AG04450 (cell line): ENCODE measurements at regions not wholly inside any gene's neighbourhood (a gene's known extent, or its start where the extent isn't known, plus 50 kb on each side); places are given as distances from the start of the nearest gene placed in this dataset.

ENCODE experiments used
- CTCF ChIA-PET: fragments of 300-600, 350-600 bp; formaldehyde crosslinking; extraction: SDS; loops from one replicate; lab custom pipeline; 2022; ENCODE audit warnings: antibody characterized with exemption, inconsistent platforms; lab: Charles Lee
- POLR2A ChIA-PET: fragments of 350-600 bp; formaldehyde crosslinking; extraction: SDS; loops from one replicate; lab custom pipeline; 2021; ENCODE audit warnings: antibody characterized with exemption, inconsistent platforms; lab: Yijun Ruan, JAX
- DNase-seq: peaks from one replicate; pipeline ENCODE4 v3.0.0-alpha.2; 2011; ENCODE audit warnings: low read depth, low spot score
- H3K27ac ChIP-seq: one replicate; pipeline ENCODE4 v1.5.1; 2012; ENCODE audit warnings: low read depth, low read length, control low read depth
- H3K27me3 ChIP-seq: one replicate; pipeline ENCODE4 v1.6.0; 2012; ENCODE audit warnings: low read length; ENCODE audit not compliant: control insufficient read depth, insufficient read depth
- H3K4me3 ChIP-seq: 2 replicates; pipeline ENCODE4 v1.5.1; 2011; ENCODE audit warnings: mild to moderate bottlenecking, low read depth, low read length, control low read depth
- H3K9me3 ChIP-seq: 2 replicates; pipeline ENCODE4 v1.5.1; 2012; ENCODE audit warnings: low read length; ENCODE audit not compliant: control insufficient read depth, insufficient read depth
- TF ChIP-seq, protein P1 (sequence below): IDR thresholded peaks from 2 replicates; pipeline ENCODE4 v1.5.1; 2011; ENCODE audit warnings: low read depth, low read length, control low read depth, inconsistent platforms

DNA sequence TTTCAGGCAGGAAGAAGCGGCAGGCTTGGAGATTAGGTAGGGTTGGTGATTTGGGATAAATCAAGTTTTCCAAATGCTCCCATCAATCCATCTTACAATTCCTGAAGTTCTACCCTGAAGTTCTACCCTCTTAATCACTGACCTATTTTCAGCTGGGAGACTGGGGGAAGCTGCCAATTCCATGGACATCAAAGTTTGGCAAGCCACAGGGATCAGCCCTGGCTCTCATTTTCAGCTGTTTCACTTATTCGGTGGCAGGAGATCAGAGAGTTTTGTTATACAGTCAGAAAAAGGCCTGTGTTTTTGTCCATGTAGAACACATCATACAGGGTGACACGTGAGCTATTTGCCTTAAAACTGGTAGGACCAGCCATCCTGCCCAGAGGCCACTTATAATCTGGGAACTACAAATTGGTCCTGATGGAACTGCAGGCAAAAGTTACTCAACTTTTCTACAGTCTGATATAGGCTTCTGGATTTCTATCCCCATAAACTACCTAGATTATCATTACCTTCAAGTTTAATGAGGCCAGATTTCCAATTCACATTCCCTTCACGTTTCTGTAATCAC, 112.9 kb upstream of the ZNF746 start:
- no peak for DNase-seq
- no peaks in the 10 kb centered on the region for H3K9me3 ChIP-seq

DNA sequence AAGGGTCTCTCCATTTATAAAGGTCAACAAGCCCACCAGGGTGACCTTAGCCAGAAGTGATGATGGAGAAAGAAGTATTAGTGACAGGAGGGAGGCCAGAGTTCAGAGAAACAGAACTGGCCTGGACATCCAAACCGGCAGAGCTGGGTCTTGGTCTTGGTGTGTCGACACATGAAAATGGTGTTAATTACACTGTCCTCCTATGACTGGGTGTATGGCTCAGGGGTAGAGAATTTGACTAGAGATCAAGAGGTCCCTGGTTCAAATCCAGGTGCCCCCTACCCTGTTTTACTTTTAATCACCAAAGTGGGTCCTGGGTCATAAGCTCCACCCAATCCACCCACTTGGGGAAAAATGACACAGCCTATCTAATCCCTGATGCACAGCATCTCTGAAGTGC, 110.6 kb upstream of the ZNF746 start:
- no peak for DNase-seq
- no peaks in the 10 kb centered on the region for H3K27me3 ChIP-seq
- POLR2A ChIA-PET, result no interaction called here
- TF ChIP-seq, protein P1, sequence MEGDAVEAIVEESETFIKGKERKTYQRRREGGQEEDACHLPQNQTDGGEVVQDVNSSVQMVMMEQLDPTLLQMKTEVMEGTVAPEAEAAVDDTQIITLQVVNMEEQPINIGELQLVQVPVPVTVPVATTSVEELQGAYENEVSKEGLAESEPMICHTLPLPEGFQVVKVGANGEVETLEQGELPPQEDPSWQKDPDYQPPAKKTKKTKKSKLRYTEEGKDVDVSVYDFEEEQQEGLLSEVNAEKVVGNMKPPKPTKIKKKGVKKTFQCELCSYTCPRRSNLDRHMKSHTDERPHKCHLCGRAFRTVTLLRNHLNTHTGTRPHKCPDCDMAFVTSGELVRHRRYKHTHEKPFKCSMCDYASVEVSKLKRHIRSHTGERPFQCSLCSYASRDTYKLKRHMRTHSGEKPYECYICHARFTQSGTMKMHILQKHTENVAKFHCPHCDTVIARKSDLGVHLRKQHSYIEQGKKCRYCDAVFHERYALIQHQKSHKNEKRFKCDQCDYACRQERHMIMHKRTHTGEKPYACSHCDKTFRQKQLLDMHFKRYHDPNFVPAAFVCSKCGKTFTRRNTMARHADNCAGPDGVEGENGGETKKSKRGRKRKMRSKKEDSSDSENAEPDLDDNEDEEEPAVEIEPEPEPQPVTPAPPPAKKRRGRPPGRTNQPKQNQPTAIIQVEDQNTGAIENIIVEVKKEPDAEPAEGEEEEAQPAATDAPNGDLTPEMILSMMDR, result no peak
- CTCF ChIA-PET, result interaction anchor here (1.5 kb wide), 1 partner anchor 10 kb away, joined by 4 read pairs; no protein-coding TSS in a partner anchor
- H3K27ac ChIP-seq, result no peak overlapping the region
- no peak overlapping the region for H3K4me3 ChIP-seq
- H3K9me3 ChIP-seq, result no peaks in the 10 kb centered on the region

More for the DNA sequence above, 112.9 kb upstream of the ZNF746 start:
- CTCF ChIA-PET, result no interaction called here
- no peaks in the 10 kb centered on the region for H3K27me3 ChIP-seq
- TF ChIP-seq, protein P1, result no peak
- H3K4me3 ChIP-seq, result no peak overlapping the region
- no peak overlapping the region for H3K27ac ChIP-seq
- POLR2A ChIA-PET, result no interaction called here

DNA sequence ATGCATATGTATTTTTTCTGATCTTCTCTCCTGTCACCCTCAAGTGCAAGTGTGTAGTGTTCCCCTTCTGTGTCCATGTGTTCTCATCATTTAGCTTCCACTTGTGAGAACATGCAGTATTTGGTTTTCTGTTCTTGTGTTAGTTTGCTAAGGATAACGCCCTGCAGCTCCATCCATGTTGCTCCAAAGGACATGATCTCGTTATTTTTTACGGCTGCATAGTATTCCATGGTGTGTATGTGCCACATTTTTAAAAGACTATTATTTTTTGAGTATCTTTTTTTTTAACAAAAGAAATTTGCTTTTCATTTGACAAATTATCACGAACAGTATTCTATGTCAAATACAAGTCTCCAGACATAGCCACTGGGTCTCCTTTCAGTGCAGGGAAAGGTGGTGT, 110.1 kb upstream of the ZNF746 start:
- no peak overlapping the region for H3K27ac ChIP-seq
- no peak for DNase-seq
- ChIA-PET CTCF (no interaction called here), POLR2A (no interaction called here)
- H3K9me3 ChIP-seq, result no peaks in the 10 kb centered on the region
- H3K27me3 ChIP-seq, result no peaks in the 10 kb centered on the region
- TF ChIP-seq, protein P1, result no peak
- no peak overlapping the region for H3K4me3 ChIP-seq

DNA sequence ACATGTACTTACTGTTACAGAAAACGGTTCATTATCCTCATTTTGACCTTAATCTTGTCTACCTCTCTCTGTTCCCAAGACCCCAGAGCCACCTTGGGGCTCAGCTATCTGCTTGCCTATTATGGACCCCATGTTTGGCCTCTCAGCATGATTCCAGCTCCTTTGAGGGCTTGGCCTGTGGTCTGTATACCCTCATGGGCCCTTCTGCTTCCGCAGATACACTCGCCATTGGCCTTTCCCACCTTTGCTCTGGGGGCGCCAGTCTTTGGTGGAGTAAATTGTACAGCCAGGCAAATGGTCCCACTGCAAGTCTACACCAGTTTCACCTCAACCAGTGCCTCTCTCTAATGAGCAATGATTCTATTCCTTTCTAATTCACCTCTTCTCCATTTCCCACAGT, 109.2 kb upstream of the ZNF746 start:
- TF ChIP-seq, protein P1, result no peak
- Histone ChIP-seq H3K27me3 (no peaks in the 10 kb centered on the region), H3K9me3 (no peaks in the 10 kb centered on the region), H3K27ac (no peak overlapping the region), H3K4me3 (no peak overlapping the region)
- CTCF ChIA-PET, result interaction anchor here (1.2 kb wide), 1 partner anchor 12 kb away, joined by 3 read pairs; no protein-coding TSS in a partner anchor
- POLR2A ChIA-PET, result no interaction called here
- no peak for DNase-seq

DNA sequence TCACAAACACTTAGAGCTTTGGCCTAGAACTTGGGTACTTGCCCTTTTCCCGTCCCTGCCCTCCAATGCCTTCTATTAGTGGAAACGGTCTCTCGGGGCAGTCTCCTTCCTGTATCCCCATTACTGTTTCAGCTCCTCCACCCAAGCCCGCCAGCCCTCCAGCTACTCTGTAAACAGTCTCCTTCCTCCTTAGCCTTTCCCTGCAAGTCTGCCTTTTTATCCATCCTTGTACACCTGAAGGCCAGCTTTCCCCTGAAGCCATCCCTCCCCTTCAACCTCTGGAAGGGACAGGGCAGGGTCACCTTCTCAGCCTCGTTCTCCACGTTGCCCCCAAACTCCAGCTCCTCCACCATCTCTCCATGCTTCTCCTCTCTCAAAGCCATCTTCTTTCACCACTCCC, 108.1 kb upstream of the ZNF746 start:
- Histone ChIP-seq H3K9me3 (no peaks in the 10 kb centered on the region), H3K27me3 (no peaks in the 10 kb centered on the region), H3K27ac (no peak overlapping the region), H3K4me3 (no peak overlapping the region)
- CTCF ChIA-PET, result interaction anchor here (1.2 kb wide), 1 partner anchor 13 kb away, joined by 3 read pairs; no protein-coding TSS in a partner anchor
- no peak for DNase-seq
- TF ChIP-seq, protein P1, result no peak
- POLR2A ChIA-PET, result no interaction called here
